ENCODE measurements at regions not wholly inside any gene's neighbourhood (a gene's known extent, or its start where the extent isn't known, plus 50 kb on each side); places are given as distances from the start of the nearest gene placed in this dataset.

- peak; percentile 41 for DNase-seq (ENCODE audit: low read depth)
- peak; percentile 72 for TF ChIP-seq CTCF (IDR thresholded peaks at IDR 0.05; ENCODE audit: insufficient read depth, low read depth, low read length)
- H3K4me3 ChIP-seq (ENCODE audit: low read depth, low read length): no peak overlapping the region
Measured at GRCh38 chr22:27405672-27406388, 395.7 kb downstream of the MN1 start.

GRCh38 chr22:27406389-27406861 lies 395.1 kb downstream of the MN1 start:
- H3K4me3 ChIP-seq (ENCODE audit: low read depth, low read length): no peak overlapping the region
- TF ChIP-seq CTCF (IDR thresholded peaks at IDR 0.05; ENCODE audit: insufficient read depth, low read depth, low read length): no peak
- no peak for DNase-seq (ENCODE audit: low read depth)

GRCh38 chr22:27407369-27407985 lies 394.1 kb downstream of the MN1 start:
- DNase-seq (ENCODE audit: low read depth): no peak
- no peak overlapping the region for H3K4me3 ChIP-seq (ENCODE audit: low read depth, low read length)
- TF ChIP-seq CTCF (IDR thresholded peaks at IDR 0.05; ENCODE audit: insufficient read depth, low read depth, low read length): no peak

- no peak for TF ChIP-seq CTCF (IDR thresholded peaks at IDR 0.05; ENCODE audit: insufficient read depth, low read depth, low read length)
Measured at GRCh38 chr22:27408068-27408467, 393.5 kb downstream of the MN1 start.

GRCh38 chr22:27409299-27409698 lies 392.3 kb downstream of the MN1 start:
- H3K4me3 ChIP-seq (ENCODE audit: low read depth, low read length): no peak overlapping the region
- DNase-seq (ENCODE audit: low read depth): no peak
- TF ChIP-seq CTCF (IDR thresholded peaks at IDR 0.05; ENCODE audit: insufficient read depth, low read depth, low read length): no peak

More at GRCh38 chr22:27408068-27408467, 393.5 kb downstream of the MN1 start:
- H3K4me3 ChIP-seq (ENCODE audit: low read depth, low read length): no peak overlapping the region
- no peak for DNase-seq (ENCODE audit: low read depth)

GRCh38 chr22:27412866-27413445 lies 388.6 kb downstream of the MN1 start:
- DNase-seq (ENCODE audit: low read depth): no peak
- no peak overlapping the region for H3K4me3 ChIP-seq (ENCODE audit: low read depth, low read length)
- no peak for TF ChIP-seq CTCF (IDR thresholded peaks at IDR 0.05; ENCODE audit: insufficient read depth, low read depth, low read length)

Measured in fibroblast of villous mesenchyme (primary cell).